ENCODE measurements at regions not wholly inside any gene's neighbourhood (a gene's known extent, or its start where the extent isn't known, plus 50 kb on each side); places are given as distances from the start of the nearest gene placed in this dataset.

- DNase-seq (ENCODE audit: low read depth) = no peak
Observed at GRCh38 chr6:1514078-1514477, 95.6 kb upstream of the FOXC1 start.

GRCh38 chr6:1515280-1515679, 94.4 kb upstream of the FOXC1 start:
- DNase-seq (ENCODE audit: low read depth) = no peak

- DNase-seq (ENCODE audit: low read depth) = no peak
Observed at GRCh38 chr6:1515781-1516180, 93.9 kb upstream of the FOXC1 start.

- DNase-seq (ENCODE audit: low read depth) = no peak
Observed at GRCh38 chr6:1516742-1517520, 92.8 kb upstream of the FOXC1 start.

GRCh38 chr6:1518855-1519254, 90.9 kb upstream of the FOXC1 start:
- peak; percentile 18 for DNase-seq (ENCODE audit: low read depth)

GRCh38 chr6:1519597-1519996, 90.1 kb upstream of the FOXC1 start:
- DNase-seq (ENCODE audit: low read depth) = no peak

- no peak for DNase-seq (ENCODE audit: low read depth)
Observed at GRCh38 chr6:1522779-1523178, 86.9 kb upstream of the FOXC1 start.

- no peak for DNase-seq (ENCODE audit: low read depth)
Observed at GRCh38 chr6:1524040-1524480, 85.7 kb upstream of the FOXC1 start.

GRCh38 chr6:1525364-1526038, 84.2 kb upstream of the FOXC1 start:
- DNase-seq (ENCODE audit: low read depth) = no peak

GRCh38 chr6:1526398-1527072, 83.2 kb upstream of the FOXC1 start:
- no peak for DNase-seq (ENCODE audit: low read depth)

GRCh38 chr6:1527073-1527457, 82.7 kb upstream of the FOXC1 start:
- DNase-seq (ENCODE audit: low read depth) = peak; percentile 70

- peak; percentile 83 for DNase-seq (ENCODE audit: low read depth)
Observed at GRCh38 chr6:1535295-1535694, 74.4 kb upstream of the FOXC1 start.

GRCh38 chr6:1536526-1537429, 72.9 kb upstream of the FOXC1 start:
- DNase-seq (ENCODE audit: low read depth) = no peak

GRCh38 chr6:1538369-1538768, 71.3 kb upstream of the FOXC1 start:
- DNase-seq (ENCODE audit: low read depth) = no peak

GRCh38 chr6:1538810-1539478, 70.8 kb upstream of the FOXC1 start:
- no peak for DNase-seq (ENCODE audit: low read depth)

- no peak for DNase-seq (ENCODE audit: low read depth)
Observed at GRCh38 chr6:1540864-1541521, 68.7 kb upstream of the FOXC1 start.

GRCh38 chr6:1542335-1542734, 67.4 kb upstream of the FOXC1 start:
- DNase-seq (ENCODE audit: low read depth) = no peak

GRCh38 chr6:1542764-1543163, 67.0 kb upstream of the FOXC1 start:
- no peak for DNase-seq (ENCODE audit: low read depth)

GRCh38 chr6:1544000-1544399, 65.7 kb upstream of the FOXC1 start:
- DNase-seq (ENCODE audit: low read depth) = no peak

- DNase-seq (ENCODE audit: low read depth) = no peak
Observed at GRCh38 chr6:1544603-1545002, 65.1 kb upstream of the FOXC1 start.

Data from HT1080 (cell line).